ENCODE measurements at regions not wholly inside any gene's neighbourhood (a gene's known extent, or its start where the extent isn't known, plus 50 kb on each side); places are given as distances from the start of the nearest gene placed in this dataset.

- no peak for DNase-seq (ENCODE audit: low read depth in 4 of 4, low spot score in 3 of 4)
Measured at GRCh38 chr22:44403166-44403565, 90.4 kb upstream of the SHISAL1 start.

GRCh38 chr22:44402196-44403111, 89.7 kb upstream of the SHISAL1 start:
- DNase-seq (ENCODE audit: low read depth in 4 of 4, low spot score in 3 of 4), result no peak

GRCh38 chr22:44401783-44402110, 89.0 kb upstream of the SHISAL1 start:
- DNase-seq (ENCODE audit: low read depth in 4 of 4, low spot score in 3 of 4), result no peak

- DNase-seq (ENCODE audit: low read depth in 4 of 4, low spot score in 3 of 4), result no peak
Measured at GRCh38 chr22:44400763-44401060, 88.0 kb upstream of the SHISAL1 start.

GRCh38 chr22:44399906-44400762, 87.4 kb upstream of the SHISAL1 start:
- no peak for DNase-seq (ENCODE audit: low read depth in 4 of 4, low spot score in 3 of 4)

GRCh38 chr22:44398856-44399837, 86.4 kb upstream of the SHISAL1 start:
- DNase-seq (ENCODE audit: low read depth in 4 of 4, low spot score in 3 of 4), result no peak

- no peak for DNase-seq (ENCODE audit: low read depth in 4 of 4, low spot score in 3 of 4)
Measured at GRCh38 chr22:44396727-44397722, 84.3 kb upstream of the SHISAL1 start.

GRCh38 chr22:44396021-44396726, 83.4 kb upstream of the SHISAL1 start:
- DNase-seq (ENCODE audit: low read depth in 4 of 4, low spot score in 3 of 4), result no peak

- DNase-seq (ENCODE audit: low read depth in 4 of 4, low spot score in 3 of 4), result no peak
Measured at GRCh38 chr22:44395118-44396005, 82.6 kb upstream of the SHISAL1 start.

GRCh38 chr22:44394246-44395117, 81.7 kb upstream of the SHISAL1 start:
- no peak for DNase-seq (ENCODE audit: low read depth in 4 of 4, low spot score in 3 of 4)

- no peak for DNase-seq (ENCODE audit: low read depth in 4 of 4, low spot score in 3 of 4)
Measured at GRCh38 chr22:44393066-44393465, 80.3 kb upstream of the SHISAL1 start.

- DNase-seq (ENCODE audit: low read depth in 4 of 4, low spot score in 3 of 4), result no peak
Measured at GRCh38 chr22:44392446-44392921, 79.7 kb upstream of the SHISAL1 start.

- no peak for DNase-seq (ENCODE audit: low read depth in 4 of 4, low spot score in 3 of 4)
Measured at GRCh38 chr22:44391481-44392445, 79.0 kb upstream of the SHISAL1 start.

- DNase-seq (ENCODE audit: low read depth in 4 of 4, low spot score in 3 of 4), result no peak
Measured at GRCh38 chr22:44391015-44391414, 78.3 kb upstream of the SHISAL1 start.

GRCh38 chr22:44390613-44390970, 77.8 kb upstream of the SHISAL1 start:
- no peak for DNase-seq (ENCODE audit: low read depth in 4 of 4, low spot score in 3 of 4)
